ENCODE measurements at regions not wholly inside any gene's neighbourhood (a gene's known extent, or its start where the extent isn't known, plus 50 kb on each side); places are given as distances from the start of the nearest gene placed in this dataset.
A peak's percentile ranks its signal among the peaks of the same experiment; 100 is the strongest.

- no peak overlapping the region for H3K4me3 ChIP-seq (ENCODE audit: low read depth, low read length)
- DNase-seq (ENCODE audit: low read depth) = no peak
Observed at GRCh38 chr2:142223309-142223708, 92.5 kb upstream of the LRP1B start.

DNA sequence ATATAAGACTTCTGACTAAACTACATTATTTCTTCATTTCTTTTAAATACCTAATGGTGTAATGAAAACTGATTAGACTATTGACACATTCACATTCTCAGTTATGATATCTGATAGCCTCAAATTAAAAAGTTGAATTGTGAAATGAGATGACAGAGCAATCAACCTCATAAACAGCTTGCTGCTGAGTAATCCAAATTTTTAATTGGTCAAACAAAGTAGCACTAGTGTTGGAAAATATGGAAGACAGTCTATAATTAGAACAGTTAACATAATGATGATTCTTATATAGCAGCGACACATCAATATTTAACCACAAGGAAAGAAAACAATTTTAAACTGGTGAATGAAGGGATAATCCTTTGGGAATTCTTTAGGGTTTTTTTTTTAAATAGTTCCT lies 91.9 kb upstream of the LRP1B start:
- no peak for DNase-seq (ENCODE audit: low read depth)

GRCh38 chr2:142220901-142221300 lies 90.1 kb upstream of the LRP1B start:
- no peak overlapping the region for H3K4me3 ChIP-seq (ENCODE audit: low read depth, low read length)
- DNase-seq (ENCODE audit: low read depth) = peak; percentile 43

More for the DNA sequence above, 91.9 kb upstream of the LRP1B start:
- no peak overlapping the region for H3K4me3 ChIP-seq (ENCODE audit: low read depth, low read length)

- DNase-seq (ENCODE audit: low read depth) = no peak
- no peak overlapping the region for H3K4me3 ChIP-seq (ENCODE audit: low read depth, low read length)
Observed at GRCh38 chr2:142220239-142220638, 89.4 kb upstream of the LRP1B start.

DNA sequence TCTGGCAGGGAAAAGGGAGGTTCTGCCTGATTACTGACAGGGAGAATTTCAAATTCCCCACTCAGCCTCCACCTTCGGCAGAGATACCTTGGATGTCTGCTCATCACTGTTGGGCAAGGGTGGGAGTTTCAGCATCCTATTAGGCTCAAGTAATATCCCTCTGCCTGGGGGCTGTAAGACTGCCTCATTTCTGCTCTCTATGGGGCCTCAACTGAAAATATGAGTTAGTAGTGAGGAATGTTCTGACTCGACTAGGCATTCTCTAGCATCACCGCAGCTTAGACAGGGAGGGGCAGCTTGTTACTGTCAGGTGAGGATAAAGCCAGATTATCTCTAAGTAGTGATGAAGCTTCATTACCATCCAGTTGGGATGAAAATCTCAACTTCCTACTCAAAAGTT lies 87.7 kb upstream of the LRP1B start:
- no peak for DNase-seq (ENCODE audit: low read depth)
- H3K4me3 ChIP-seq (ENCODE audit: low read depth, low read length) = no peak overlapping the region

DNA sequence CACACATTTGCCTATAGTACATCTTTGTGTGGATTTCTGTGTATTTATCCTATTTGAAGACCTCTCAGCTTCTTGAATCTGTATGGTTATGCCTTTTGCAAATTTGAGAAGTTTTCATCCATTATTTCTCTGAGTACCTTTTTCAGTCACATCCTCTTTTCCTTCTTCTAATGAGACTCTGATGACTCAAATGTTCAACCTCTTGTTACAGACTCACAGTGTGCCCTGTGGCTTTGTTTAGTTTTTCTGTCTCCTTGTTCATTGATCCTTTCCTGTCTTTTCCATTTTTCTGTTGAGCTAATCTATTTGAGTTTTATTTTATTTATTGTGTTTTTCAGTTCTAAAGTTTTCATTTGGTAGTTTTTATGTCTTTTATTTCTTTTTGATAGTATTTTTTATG lies 87.0 kb upstream of the LRP1B start:
- H3K4me3 ChIP-seq (ENCODE audit: low read depth, low read length) = no peak overlapping the region
- DNase-seq (ENCODE audit: low read depth) = no peak

GRCh38 chr2:142200062-142200461 lies 69.2 kb upstream of the LRP1B start:
- H3K4me3 ChIP-seq (ENCODE audit: low read depth, low read length) = no peak overlapping the region
- no peak for DNase-seq (ENCODE audit: low read depth)

- no peak for DNase-seq (ENCODE audit: low read depth)
Observed at GRCh38 chr2:142199073-142199472, 68.3 kb upstream of the LRP1B start.

GRCh38 chr2:142190805-142191204 lies 60.0 kb upstream of the LRP1B start:
- DNase-seq (ENCODE audit: low read depth) = no peak
- H3K4me3 ChIP-seq (ENCODE audit: low read depth, low read length) = no peak overlapping the region

More at GRCh38 chr2:142199073-142199472, 68.3 kb upstream of the LRP1B start:
- no peak overlapping the region for H3K4me3 ChIP-seq (ENCODE audit: low read depth, low read length)

DNA sequence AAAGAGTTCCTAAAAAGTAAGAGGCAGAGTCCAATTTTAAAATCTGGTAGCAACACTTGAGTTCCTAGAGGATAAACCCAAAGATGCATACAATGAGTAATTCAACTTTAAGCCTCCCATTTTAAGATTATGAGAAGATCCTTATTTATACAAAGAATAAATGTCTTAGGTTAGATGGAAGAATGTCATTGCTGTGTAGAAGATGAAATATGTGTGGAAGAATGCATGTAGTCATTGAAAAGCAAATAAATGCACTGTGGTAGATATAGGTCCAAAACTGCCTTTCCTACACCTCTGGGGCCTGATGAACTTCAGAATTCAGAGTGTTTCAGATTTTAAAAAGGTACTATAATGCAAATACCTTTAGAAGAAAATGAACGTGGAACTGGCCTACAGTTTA lies 58.7 kb upstream of the LRP1B start:
- no peak for DNase-seq (ENCODE audit: low read depth)

GRCh38 chr2:142188562-142188961 lies 57.7 kb upstream of the LRP1B start:
- DNase-seq (ENCODE audit: low read depth) = no peak
- H3K4me3 ChIP-seq (ENCODE audit: low read depth, low read length) = no peak overlapping the region

More for the DNA sequence above, 58.7 kb upstream of the LRP1B start:
- no peak overlapping the region for H3K4me3 ChIP-seq (ENCODE audit: low read depth, low read length)

DNA sequence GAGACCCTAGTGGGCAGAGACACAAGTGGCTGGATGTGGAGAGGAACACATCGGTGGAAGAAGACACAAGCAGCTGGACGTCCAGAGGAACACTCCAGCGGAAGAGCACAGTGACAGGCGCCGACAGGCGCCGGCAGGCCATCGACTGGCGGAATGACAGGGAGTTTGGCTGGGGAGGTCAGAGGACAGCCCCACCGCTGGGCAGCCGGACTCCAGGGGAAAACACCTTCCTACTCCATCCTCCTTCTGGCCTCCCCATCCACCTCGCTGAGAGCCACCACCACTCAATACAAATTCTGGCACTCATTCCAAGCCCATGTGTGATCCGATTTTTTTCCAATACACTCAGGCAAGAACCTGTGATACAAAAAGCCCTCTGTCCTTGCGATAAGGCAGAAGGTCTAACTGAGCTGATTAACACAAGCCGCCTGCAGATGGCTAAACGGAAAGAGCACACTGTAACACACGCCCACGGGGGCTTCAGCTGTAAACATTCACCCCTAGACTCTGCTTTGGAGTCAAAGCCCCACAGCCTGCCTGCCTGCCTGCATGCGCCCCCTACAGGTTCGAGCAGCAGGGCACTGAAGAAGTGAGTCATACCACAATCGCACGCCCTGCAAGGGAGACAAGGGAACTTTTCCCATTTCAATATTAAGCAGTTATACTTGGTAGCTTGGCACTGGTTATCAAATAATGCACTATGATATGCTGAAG lies 50.2 kb upstream of the LRP1B start:
- no peak overlapping the region for H3K4me3 ChIP-seq (ENCODE audit: low read depth, low read length)
- no peak for DNase-seq (ENCODE audit: low read depth)
